Activated CD8-positive, alpha-beta memory T cell treated with anti-CD3 and anti-CD28 coated beads for 48 hours (primary cell): ENCODE measurements at regions not wholly inside any gene's neighbourhood (a gene's known extent, or its start where the extent isn't known, plus 50 kb on each side); places are given as distances from the start of the nearest gene placed in this dataset.

ENCODE experiments used
- DNase-seq, 3 experiments: peaks; one replicate each; pipeline ENCODE4 v3.0.0-alpha.2; 2020; ENCODE audit warnings: low read depth in 2 of 3, low spot score in 2 of 3

- no peak for DNase-seq
These were observed 64.0 kb upstream of the WDR1 start for GRCh38 chr4:10180603-10180926.

- no peak for DNase-seq
These were observed 63.5 kb upstream of the WDR1 start for GRCh38 chr4:10179957-10180602.

DNA sequence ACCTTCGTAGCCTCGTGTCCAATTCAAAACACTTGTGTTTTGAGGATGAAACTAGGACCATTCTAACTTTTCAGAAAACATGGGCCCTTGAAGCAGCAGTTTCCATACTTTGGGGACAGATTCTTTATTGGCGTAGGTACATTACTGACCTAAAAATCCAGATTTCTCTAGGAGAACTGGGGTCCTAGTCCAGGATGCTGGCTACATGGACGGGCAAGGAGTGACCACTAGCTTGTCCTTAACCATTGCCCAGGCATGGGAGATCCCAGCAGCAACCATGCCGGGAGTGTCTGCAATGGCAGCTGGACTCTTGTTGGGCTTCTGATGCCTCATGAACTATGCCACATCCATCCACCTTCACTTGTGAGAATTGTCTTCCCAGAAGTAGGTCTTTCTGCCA lies 62.2 kb upstream of the WDR1 start:
- no peak for DNase-seq

DNA sequence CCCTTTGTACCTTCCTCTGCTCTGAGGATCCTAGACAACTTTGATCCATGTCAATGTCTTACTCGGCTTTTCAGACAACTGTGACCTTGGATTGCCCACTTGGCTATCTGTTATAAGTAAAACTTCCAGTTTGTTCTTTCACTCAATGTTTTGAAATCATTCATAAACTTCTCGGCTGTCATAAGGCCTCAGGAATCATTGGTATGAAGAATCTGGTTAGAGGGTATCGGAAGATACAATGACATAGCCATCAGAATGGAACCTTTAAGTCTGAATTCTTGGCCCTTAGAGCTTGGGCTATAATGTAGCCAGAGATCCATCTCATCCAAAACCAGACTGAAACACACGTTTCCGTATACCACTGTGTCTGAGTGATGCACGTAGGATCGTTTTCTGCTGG lies 59.0 kb upstream of the WDR1 start:
- DNase-seq: no peak

GRCh38 chr4:10173754-10174749 lies 57.5 kb upstream of the WDR1 start:
- DNase-seq: no peak

GRCh38 chr4:10173037-10173753 lies 56.6 kb upstream of the WDR1 start:
- DNase-seq: no peak

GRCh38 chr4:10172278-10172921 lies 55.8 kb upstream of the WDR1 start:
- no peak for DNase-seq

- no peak for DNase-seq
These were observed 54.5 kb upstream of the WDR1 start for GRCh38 chr4:10171055-10171454.

DNA sequence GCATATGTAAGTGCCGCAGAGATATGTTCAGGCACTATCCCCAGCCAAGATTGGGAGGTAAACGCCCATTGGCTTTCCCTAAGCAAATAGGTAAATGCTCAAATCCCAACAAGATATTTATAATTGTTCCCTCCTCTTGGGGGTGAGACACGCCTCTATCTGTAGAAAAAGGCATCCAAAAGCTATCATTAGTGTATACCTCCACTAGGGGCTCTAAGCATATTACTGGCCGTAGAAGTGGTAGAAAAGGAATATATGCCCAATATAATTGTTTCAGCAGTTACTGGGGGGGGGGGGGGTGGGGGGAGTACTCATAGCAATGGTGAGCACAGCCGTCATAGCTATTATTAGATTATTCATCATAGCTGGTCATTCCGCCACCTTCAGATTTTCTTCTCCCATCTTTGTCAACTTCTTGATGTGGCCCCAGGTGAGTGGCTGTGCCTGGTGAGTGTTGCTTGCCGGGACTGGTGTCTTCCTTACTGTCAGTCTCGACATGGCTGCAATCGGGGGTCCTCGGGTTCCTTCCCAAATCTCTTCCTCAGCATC lies 53.3 kb upstream of the WDR1 start:
- no peak for DNase-seq

- no peak for DNase-seq
These were observed 51.6 kb upstream of the WDR1 start for GRCh38 chr4:10168151-10168550.

DNA sequence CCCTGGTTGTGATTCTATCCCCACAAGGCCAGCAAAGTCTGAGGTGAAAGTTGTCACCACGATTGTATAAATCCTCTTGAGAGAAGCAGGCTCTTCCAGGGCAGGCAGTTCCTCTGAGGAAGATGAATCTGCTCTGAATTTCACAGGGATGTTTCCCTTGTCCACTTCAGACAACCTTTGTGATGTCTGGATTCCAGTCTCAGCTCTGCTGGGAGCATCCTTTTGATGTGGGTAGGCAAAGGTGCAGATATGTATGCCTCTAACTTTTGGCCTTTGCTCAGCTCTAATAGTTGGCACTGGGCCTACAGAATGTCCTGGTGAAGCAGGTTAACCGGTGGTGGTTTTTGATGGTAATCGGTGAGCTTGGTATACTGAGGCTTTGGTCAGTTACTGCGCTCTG lies 50.6 kb upstream of the WDR1 start:
- no peak for DNase-seq
